Astrocyte of the spinal cord (primary cell): ENCODE measurements at regions not wholly inside any gene's neighbourhood (a gene's known extent, or its start where the extent isn't known, plus 50 kb on each side); places are given as distances from the start of the nearest gene placed in this dataset.
A peak's percentile ranks its signal among the peaks of the same experiment; 100 is the strongest.

Source experiments
- DNase-seq: peaks from one replicate; pipeline ENCODE4 v3.0.0; 2011; ENCODE audit warnings: low read depth, low spot score
- H3K4me3 ChIP-seq: 2 replicates; pipeline ENCODE4 v1.5.1; 2011; ENCODE audit warnings: low read depth, mild to moderate bottlenecking, low read length, moderate library complexity
- in situ Hi-C: cut with HindIII; loops from 2 replicates; pipeline ENCODE4 v1.10.0; 2017; ENCODE audit warnings: low sequenced_read_pairs
- TF ChIP-seq, protein P1 (sequence below): IDR thresholded peaks from 2 replicates; pipeline ENCODE4 v1.5.1; 2012; ENCODE audit warnings: low read depth, mild to moderate bottlenecking, low read length, inconsistent platforms

DNA sequence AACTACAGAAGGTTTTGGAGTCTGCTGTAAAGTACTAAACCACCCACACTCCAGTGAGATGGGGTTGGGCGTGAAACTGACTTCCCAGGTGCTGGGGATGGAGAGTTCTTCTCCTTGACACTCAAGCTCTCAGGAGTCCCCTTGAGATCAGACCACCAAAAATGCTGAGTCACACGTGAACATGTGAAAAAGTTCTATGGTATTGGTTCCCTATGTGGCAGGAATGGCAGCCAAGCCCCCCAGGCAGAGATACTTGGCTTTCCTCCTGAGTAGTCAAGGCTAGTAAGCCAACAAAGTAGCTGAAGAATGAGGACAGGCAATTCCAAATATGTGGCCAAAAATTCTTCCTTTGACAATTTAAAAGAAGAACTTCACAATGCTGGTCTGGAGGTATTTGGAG, 222.0 kb upstream of the ADAMTS3 start:
- TF ChIP-seq, protein P1, sequence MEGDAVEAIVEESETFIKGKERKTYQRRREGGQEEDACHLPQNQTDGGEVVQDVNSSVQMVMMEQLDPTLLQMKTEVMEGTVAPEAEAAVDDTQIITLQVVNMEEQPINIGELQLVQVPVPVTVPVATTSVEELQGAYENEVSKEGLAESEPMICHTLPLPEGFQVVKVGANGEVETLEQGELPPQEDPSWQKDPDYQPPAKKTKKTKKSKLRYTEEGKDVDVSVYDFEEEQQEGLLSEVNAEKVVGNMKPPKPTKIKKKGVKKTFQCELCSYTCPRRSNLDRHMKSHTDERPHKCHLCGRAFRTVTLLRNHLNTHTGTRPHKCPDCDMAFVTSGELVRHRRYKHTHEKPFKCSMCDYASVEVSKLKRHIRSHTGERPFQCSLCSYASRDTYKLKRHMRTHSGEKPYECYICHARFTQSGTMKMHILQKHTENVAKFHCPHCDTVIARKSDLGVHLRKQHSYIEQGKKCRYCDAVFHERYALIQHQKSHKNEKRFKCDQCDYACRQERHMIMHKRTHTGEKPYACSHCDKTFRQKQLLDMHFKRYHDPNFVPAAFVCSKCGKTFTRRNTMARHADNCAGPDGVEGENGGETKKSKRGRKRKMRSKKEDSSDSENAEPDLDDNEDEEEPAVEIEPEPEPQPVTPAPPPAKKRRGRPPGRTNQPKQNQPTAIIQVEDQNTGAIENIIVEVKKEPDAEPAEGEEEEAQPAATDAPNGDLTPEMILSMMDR: no peak
- in situ Hi-C loops: no loop called here
- no peak for DNase-seq
- H3K4me3 ChIP-seq: no peak overlapping the region

DNA sequence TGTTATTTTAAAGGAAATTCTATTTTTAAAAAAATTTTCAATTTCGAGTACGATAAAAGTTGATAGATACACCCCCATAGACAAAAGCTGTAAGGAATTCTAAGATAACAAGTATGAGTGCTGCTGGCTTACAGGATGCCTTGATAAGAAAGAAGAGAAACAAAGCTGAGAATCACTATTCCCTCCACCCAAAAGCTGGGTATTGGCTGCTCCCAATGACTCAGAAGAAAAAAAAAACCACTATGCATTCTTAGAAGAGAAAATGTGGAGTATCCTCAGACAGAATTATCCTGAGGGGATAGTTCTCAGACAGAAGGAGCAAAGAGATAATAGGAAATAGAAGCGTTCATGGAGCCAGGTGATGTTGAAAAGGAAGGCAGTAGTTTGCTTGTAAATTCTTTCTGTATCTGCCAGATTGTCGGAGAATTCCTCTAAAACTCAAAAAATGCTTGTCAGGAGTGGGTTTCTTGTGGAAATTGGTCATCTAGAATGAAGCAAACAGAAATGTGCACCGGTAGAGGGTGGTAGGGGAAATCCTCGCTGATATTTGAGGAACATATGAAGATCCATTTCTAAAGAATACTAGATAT, 217.5 kb upstream of the ADAMTS3 start:
- TF ChIP-seq, protein P1: no peak
- no peak overlapping the region for H3K4me3 ChIP-seq
- DNase-seq: no peak
- in situ Hi-C loops: no loop called here

DNA sequence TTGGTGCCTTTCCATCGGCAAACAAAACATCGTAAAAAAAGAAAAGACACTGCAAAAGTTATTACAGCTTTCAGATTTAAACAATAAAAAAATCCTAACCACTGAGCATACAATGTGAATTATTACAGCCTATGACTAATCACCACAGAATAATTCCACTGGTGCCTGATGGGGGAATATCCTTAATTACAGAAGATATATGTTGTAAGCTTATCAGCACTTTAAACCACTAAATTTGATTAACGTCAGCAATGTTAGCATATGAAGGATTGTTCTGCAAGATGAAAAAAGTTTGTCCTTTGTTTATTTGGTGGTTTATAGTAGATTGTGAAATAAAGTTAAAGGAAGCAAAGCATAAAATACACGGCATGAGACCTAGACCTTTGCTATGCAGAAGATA, 210.2 kb upstream of the ADAMTS3 start:
- TF ChIP-seq, protein P1: no peak
- peak; percentile 62 for DNase-seq
- no peak overlapping the region for H3K4me3 ChIP-seq
- in situ Hi-C loops: no loop called here

DNA sequence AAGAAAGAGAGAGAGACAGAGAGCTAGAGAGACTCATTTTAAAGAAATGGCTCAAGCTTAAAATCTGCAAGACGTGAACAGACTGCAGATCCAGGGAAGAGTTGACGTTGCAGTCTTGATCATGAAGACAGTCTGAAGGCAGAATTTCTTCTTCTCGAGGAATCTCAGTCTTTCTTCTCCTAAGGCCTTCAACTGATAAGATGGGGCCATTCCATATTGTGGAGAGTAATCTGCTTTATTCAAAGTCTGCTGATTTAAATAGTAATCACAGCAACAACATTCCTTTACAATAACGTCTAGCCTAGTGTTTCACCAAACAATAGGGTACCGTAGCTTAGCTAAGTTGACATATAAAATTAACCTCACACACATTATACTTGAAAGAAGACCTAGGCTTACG, 208.4 kb upstream of the ADAMTS3 start:
- in situ Hi-C loops: no loop called here
- no peak for DNase-seq
- TF ChIP-seq, protein P1: no peak
- no peak overlapping the region for H3K4me3 ChIP-seq

DNA sequence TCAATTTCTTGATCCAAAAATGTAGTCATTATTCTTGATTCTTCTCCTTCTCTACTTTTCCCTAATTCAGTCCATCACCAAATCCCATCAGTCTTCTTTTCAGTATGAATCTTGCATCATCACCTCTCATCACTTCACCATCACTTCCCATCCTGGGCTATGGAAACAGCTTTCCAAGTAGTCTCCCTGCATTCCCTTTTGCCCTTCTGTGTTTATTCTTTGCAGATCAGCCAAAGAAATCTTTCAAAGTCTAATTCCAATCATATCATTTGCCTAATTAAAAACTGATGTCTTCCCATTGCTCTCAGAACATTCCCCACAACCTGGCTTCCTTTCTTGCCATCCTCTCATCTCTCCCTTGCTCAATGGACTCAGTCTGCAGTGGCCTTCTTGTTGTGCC, 201.7 kb upstream of the ADAMTS3 start:
- TF ChIP-seq, protein P1: no peak
- H3K4me3 ChIP-seq: no peak overlapping the region
- no peak for DNase-seq
- in situ Hi-C loops: no loop called here

DNA sequence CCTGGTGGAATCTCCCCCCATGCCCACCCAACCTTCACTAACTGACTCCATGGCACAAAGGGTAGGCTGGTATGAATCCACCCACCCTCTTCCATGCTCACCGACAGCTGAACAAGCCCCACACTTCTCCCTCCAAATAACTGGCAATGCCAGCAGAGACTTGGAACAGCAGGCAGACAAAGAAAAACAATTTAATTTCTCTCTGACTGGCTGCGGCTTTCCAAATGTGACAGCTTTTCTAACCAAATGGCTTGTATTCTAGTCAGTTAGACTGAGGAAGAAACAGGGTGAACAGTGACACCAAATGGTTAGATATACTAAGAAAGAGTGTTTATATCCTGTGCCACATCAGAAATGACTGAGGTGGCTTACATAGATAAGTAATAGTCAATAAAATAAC, 199.3 kb upstream of the ADAMTS3 start:
- in situ Hi-C loops: no loop called here
- DNase-seq: no peak

More for the DNA sequence above, 199.3 kb upstream of the ADAMTS3 start:
- H3K4me3 ChIP-seq: no peak overlapping the region
- TF ChIP-seq, protein P1: no peak
